Lung (tissue), 11 donors: ENCODE measurements at regions not wholly inside any gene's neighbourhood (a gene's known extent, or its start where the extent isn't known, plus 50 kb on each side); places are given as distances from the start of the nearest gene placed in this dataset.

Experiments used
- ATAC-seq: fragments of 200-7000 bp; cut with Tn5 transposase; one replicate; pipeline ENCODE4 v1.9.1; 2020; ENCODE audit warnings: moderate number of reproducible peaks; ENCODE audit not compliant: insufficient read depth, low FRiP score
- DNase-seq, 3 donors: peaks; one replicate each; pipeline ENCODE4 v3.0.0-alpha.2; 2013 to 2017
- H3K27ac ChIP-seq, 2 donors: one replicate each; pipeline ENCODE4 v1.5.1; 2013; ENCODE audit warnings: mild to moderate bottlenecking in 2 of 2, moderate library complexity in 2 of 2, control low read depth in 1 of 2, inconsistent platforms in 1 of 2, low read depth in 1 of 2, low read length in 1 of 2
- H3K27me3 ChIP-seq, 3 donors: one replicate each; pipeline ENCODE4 v1.5.1; 2013; ENCODE audit warnings: low read length in 2 of 3; ENCODE audit not compliant: control insufficient read depth in 3 of 3, insufficient read depth in 3 of 3
- H3K36me3 ChIP-seq, 4 donors: one replicate each; pipeline ENCODE4 v1.5.1; 2013; ENCODE audit warnings: low read length in 4 of 4, mild to moderate bottlenecking in 1 of 4, moderate library complexity in 1 of 4; ENCODE audit not compliant: control insufficient read depth in 4 of 4, insufficient read depth in 4 of 4
- H3K4me1 ChIP-seq, 5 donors: one replicate each; pipeline ENCODE4 v1.5.1; 2013; ENCODE audit warnings: low read length in 5 of 5, mild to moderate bottlenecking in 2 of 5, moderate library complexity in 1 of 5; ENCODE audit not compliant: control insufficient read depth in 5 of 5, insufficient read depth in 5 of 5
- H3K4me3 ChIP-seq: one replicate; pipeline ENCODE4 v1.5.1; 2013; ENCODE audit warnings: mild to moderate bottlenecking, control low read depth, moderate library complexity
- H3K9ac ChIP-seq, 2 donors: one replicate each; pipeline ENCODE4 v1.5.1; 2013; ENCODE audit warnings: low read length in 2 of 2, control low read depth in 1 of 2; ENCODE audit not compliant: insufficient read depth in 1 of 2
- H3K9me3 ChIP-seq, 4 donors: one replicate each; pipeline ENCODE4 v1.5.1; 2013; ENCODE audit warnings: low read length in 3 of 4, mild to moderate bottlenecking in 1 of 4, moderate library complexity in 1 of 4; ENCODE audit not compliant: control insufficient read depth in 4 of 4, insufficient read depth in 3 of 4
- CTCF ChIP-seq: IDR thresholded peaks from 2 replicates; pipeline ENCODE4 v1.5.1; 2012; ENCODE audit warnings: mild to moderate bottlenecking; ENCODE audit errors: control extremely low read depth, extremely low read depth
- WGBS, 2 donors: extraction: QIAGEN DNeasy Blood & Tissue Kit; methylation state at CpG; one replicate each; pipeline ENCODE4 v1.1.7; 2013; 5-methylcytosine and 5-hydroxymethylcytosine counted together
- donor health status: control.
- donor health status: control.
- donor health status: Bipolar disorder and iron deficiency.
- donor health status: healthy.
- donor health status: DM: yes; HTN: yes; CAD: no.

- DNase-seq = no peak
- no peaks in the 10 kb centered on the region for H3K9me3 ChIP-seq
- H3K36me3 ChIP-seq = no peaks in the 10 kb centered on the region
- H3K4me1 ChIP-seq = peaks cover 0 to 3% (median 0%) of the 10 kb centered on the region in 5 donors
- no peak overlapping the region for H3K4me3 ChIP-seq
- H3K27ac ChIP-seq = no peak overlapping the region
- WGBS, 2 donors = 75 to 89% methylated on average over 4 of the region's 4 CpGs
- no peaks in the 10 kb centered on the region for H3K27me3 ChIP-seq
- no peak for TF ChIP-seq CTCF
- H3K9ac ChIP-seq = no peak overlapping the region
- no peak for ATAC-seq
Measured at GRCh38 chr16:61324044-61324443, 712.2 kb downstream of the CDH8 start.

GRCh38 chr16:61323456-61323855 is 712.8 kb downstream of the CDH8 start:
- H3K4me3 ChIP-seq = no peak overlapping the region
- H3K27me3 ChIP-seq = no peaks in the 10 kb centered on the region
- H3K4me1 ChIP-seq = peaks cover 0 to 3% (median 0%) of the 10 kb centered on the region in 5 donors
- no peak for TF ChIP-seq CTCF
- 76 to 85% methylated on average over 6 of the region's 6 CpGs for WGBS, 2 donors
- no peaks in the 10 kb centered on the region for H3K36me3 ChIP-seq
- no peaks in the 10 kb centered on the region for H3K9me3 ChIP-seq
- no peak overlapping the region for H3K9ac ChIP-seq
- ATAC-seq (no peak), DNase-seq (no peak)
- H3K27ac ChIP-seq = no peak overlapping the region

- ATAC-seq = no peak
- H3K9me3 ChIP-seq = no peaks in the 10 kb centered on the region
- TF ChIP-seq CTCF = no peak
- H3K36me3 ChIP-seq = no peaks in the 10 kb centered on the region
- H3K27me3 ChIP-seq = no peaks in the 10 kb centered on the region
- no peak overlapping the region for H3K4me3 ChIP-seq
- WGBS, 2 donors = 78 to 87% methylated on average over 1 of the region's 1 CpG
- H3K4me1 ChIP-seq = peaks cover 0 to 3% (median 0%) of the 10 kb centered on the region in 5 donors
- DNase-seq = no peak
- no peak overlapping the region for H3K9ac ChIP-seq
- H3K27ac ChIP-seq = no peak overlapping the region
Measured at GRCh38 chr16:61320791-61321190, 715.4 kb downstream of the CDH8 start.

GRCh38 chr16:61313931-61314330 is 722.3 kb downstream of the CDH8 start:
- Histone ChIP-seq H3K27me3 (no peaks in the 10 kb centered on the region), H3K27ac (no peak overlapping the region), H3K4me3 (no peak overlapping the region), H3K9ac (no peak overlapping the region), H3K9me3 (no peaks in the 10 kb centered on the region), H3K36me3 (no peaks in the 10 kb centered on the region), H3K4me1 (no peaks in the 10 kb centered on the region)
- 88 to 89% methylated on average over 2 of the region's 2 CpGs for WGBS, 2 donors
- DNase-seq (no peak), ATAC-seq (no peak)
- no peak for TF ChIP-seq CTCF
